ENCODE measurements at regions not wholly inside any gene's neighbourhood (a gene's known extent, or its start where the extent isn't known, plus 50 kb on each side); places are given as distances from the start of the nearest gene placed in this dataset.

DNA sequence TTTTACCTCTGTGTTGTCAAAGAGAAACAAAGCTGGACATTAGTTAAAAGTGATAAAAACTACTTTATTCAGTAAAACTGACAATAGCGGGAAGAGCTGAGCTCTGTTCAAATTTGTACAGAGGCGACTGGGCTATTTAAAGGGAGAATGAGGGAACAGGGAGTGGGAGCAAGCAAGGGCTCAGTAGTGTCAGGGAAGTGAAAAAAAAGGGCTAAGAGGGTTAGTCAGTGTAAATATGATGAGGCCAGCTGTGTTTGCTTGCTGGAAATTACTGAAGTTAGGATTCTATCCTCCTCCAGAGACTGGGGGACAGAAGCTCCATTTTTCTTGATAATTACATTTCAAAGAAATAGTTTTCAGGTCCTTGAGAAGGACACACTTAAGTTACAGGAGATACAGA is 232.5 kb downstream of the SH2D4B start:
- TF ChIP-seq, protein P1, sequence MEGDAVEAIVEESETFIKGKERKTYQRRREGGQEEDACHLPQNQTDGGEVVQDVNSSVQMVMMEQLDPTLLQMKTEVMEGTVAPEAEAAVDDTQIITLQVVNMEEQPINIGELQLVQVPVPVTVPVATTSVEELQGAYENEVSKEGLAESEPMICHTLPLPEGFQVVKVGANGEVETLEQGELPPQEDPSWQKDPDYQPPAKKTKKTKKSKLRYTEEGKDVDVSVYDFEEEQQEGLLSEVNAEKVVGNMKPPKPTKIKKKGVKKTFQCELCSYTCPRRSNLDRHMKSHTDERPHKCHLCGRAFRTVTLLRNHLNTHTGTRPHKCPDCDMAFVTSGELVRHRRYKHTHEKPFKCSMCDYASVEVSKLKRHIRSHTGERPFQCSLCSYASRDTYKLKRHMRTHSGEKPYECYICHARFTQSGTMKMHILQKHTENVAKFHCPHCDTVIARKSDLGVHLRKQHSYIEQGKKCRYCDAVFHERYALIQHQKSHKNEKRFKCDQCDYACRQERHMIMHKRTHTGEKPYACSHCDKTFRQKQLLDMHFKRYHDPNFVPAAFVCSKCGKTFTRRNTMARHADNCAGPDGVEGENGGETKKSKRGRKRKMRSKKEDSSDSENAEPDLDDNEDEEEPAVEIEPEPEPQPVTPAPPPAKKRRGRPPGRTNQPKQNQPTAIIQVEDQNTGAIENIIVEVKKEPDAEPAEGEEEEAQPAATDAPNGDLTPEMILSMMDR (conservative IDR thresholded peaks at IDR 0.05; ENCODE audit: low read length): no peak
- no peak for TF ChIP-seq EZH2phosphoT487 (IDR thresholded peaks at IDR 0.05; ENCODE audit: borderline replicate concordance, low read depth, low read length)

Data from OCI-LY7 (cell line).